GM12878 (cell line): ENCODE measurements at regions not wholly inside any gene's neighbourhood (a gene's known extent, or its start where the extent isn't known, plus 50 kb on each side); places are given as distances from the start of the nearest gene placed in this dataset.

ENCODE experiments used
- CHD2 ChIP-seq: IDR thresholded peaks from 2 replicates; pipeline ENCODE4 v1.6.1; 2011; ENCODE audit warnings: low read depth, low read length, improper control_type of control experiment, borderline replicate concordance
- CTCF ChIP-seq, 3 experiments: IDR thresholded peaks in 2 of 3; conservative IDR thresholded peaks in 1 of 3; 2 replicates each; pipeline ENCODE4 v1.5.1; 2011; ENCODE audit warnings: low read depth in 3 of 3, low read length in 3 of 3, mild to moderate bottlenecking in 3 of 3, control low read depth in 2 of 3, moderate library complexity in 2 of 3, inconsistent platforms in 1 of 3, mixed read lengths in 1 of 3; ENCODE audit not compliant: control insufficient read depth in 2 of 3, insufficient read depth in 1 of 3; ENCODE audit errors: extremely low read depth in 1 of 3
- MXI1 ChIP-seq: fragments of 150-350 bp; IDR thresholded peaks from 2 replicates; pipeline ENCODE4 v1.6.1; 2011; ENCODE audit warnings: low read depth, mild to moderate bottlenecking, inconsistent platforms, low read length, improper control_type of control experiment
- POLR2A ChIP-seq: IDR thresholded peaks from 2 replicates; pipeline ENCODE4 v1.6.1; 2011; ENCODE audit warnings: low read depth, mild to moderate bottlenecking, low read length
- POLR2AphosphoS5 ChIP-seq: IDR thresholded peaks from 2 replicates; pipeline ENCODE4 v1.6.1; 2011; ENCODE audit warnings: mild to moderate bottlenecking, low read length, inconsistent platforms
- RBBP5 ChIP-seq: fragments of 200-600 bp; sonication (generic); conservative IDR thresholded peaks from 2 replicates; pipeline ENCODE4 v1.6.1; 2016
- ZNF274 ChIP-seq: IDR thresholded peaks from one replicate; pipeline ENCODE4 v1.8.0; 2011; ENCODE audit not compliant: insufficient read length, insufficient read depth

- no peak; a peak in 1 of 6 replicates for TF ChIP-seq CTCF (IDR thresholded peaks at IDR 0.05 in 2 of 3, conservative IDR thresholded peaks at IDR 0.05 in 1 of 3; ENCODE audit: control insufficient read depth in 2 of 3, extremely low read depth in 1 of 3, insufficient read depth in 1 of 3, low read depth in 3 of 3, low read length in 3 of 3)
- TF ChIP-seq CHD2: no peak
- TF ChIP-seq ZNF274: no peak
- TF ChIP-seq POLR2AphosphoS5: no peak
- no peak for TF ChIP-seq RBBP5
- TF ChIP-seq POLR2A: no peak
- TF ChIP-seq MXI1: no peak
These were observed 293.5 kb downstream of the SLC6A15 start for GRCh38 chr12:84619053-84619571.
